Calu3 (cell line): ENCODE measurements at regions not wholly inside any gene's neighbourhood (a gene's known extent, or its start where the extent isn't known, plus 50 kb on each side); places are given as distances from the start of the nearest gene placed in this dataset.
"Not testable (repeated sequence)": the region's sequence is repeated elsewhere in the genome, so short reads cannot be mapped to it uniquely, and the experiment has no call there.

ENCODE experiments used
- BruUV-seq: library from RNA; stranded (reverse); fragments of 400-500 nt; replicated peaks from 2 replicates; lab custom pipeline; 2021; lab: Mats Ljungman, UMichigan
- CTCF ChIA-PET: fragments of 300-600 bp; sonication (Branson Sonifier 250); formaldehyde crosslinking; loops from one replicate; lab custom pipeline; 2022; ENCODE audit warnings: antibody characterized with exemption; lab: Charles Lee
- DNase-seq: peaks from one replicate; pipeline ENCODE4 v3.0.0; 2022
- H3K27ac Mint-ChIP-seq: one replicate; pipeline ENCODE4 v1.8.0; 2022; ENCODE audit warnings: mixed read lengths; ENCODE audit not compliant: unreplicated experiment
- H3K27me3 Mint-ChIP-seq: one replicate; pipeline ENCODE4 v1.8.0; 2022; ENCODE audit warnings: mixed read lengths; ENCODE audit not compliant: unreplicated experiment
- H3K36me3 Mint-ChIP-seq: one replicate; pipeline ENCODE4 v1.8.0; 2022; ENCODE audit warnings: mild to moderate bottlenecking, moderate library complexity, mixed read lengths; ENCODE audit not compliant: insufficient read depth, unreplicated experiment
- H3K4me1 Mint-ChIP-seq: one replicate; pipeline ENCODE4 v1.8.0; 2022; ENCODE audit warnings: mild to moderate bottlenecking, low read depth, mixed read lengths; ENCODE audit not compliant: unreplicated experiment
- H3K4me3 Mint-ChIP-seq: one replicate; pipeline ENCODE4 v1.8.0; 2022; ENCODE audit warnings: mild to moderate bottlenecking, low read depth, moderate library complexity, mixed read lengths; ENCODE audit not compliant: unreplicated experiment
- H3K9me3 Mint-ChIP-seq: one replicate; pipeline ENCODE4 v1.8.0; 2022; ENCODE audit warnings: low read depth, mixed read lengths; ENCODE audit not compliant: unreplicated experiment
- intact Hi-C: fragments of 100-400 bp; cut with micrococcal nuclease; formaldehyde crosslinking; loops from one replicate; pipeline ENCODE4 v1.10.0; 2022; ENCODE audit not compliant: unreplicated experiment
- TF ChIP-seq, protein P1 (sequence below): fragments of 200-600 bp; IDR thresholded peaks from one replicate; pipeline ENCODE4 v1.8.0; 2022; ENCODE audit warnings: antibody characterized with exemption; ENCODE audit not compliant: unreplicated experiment

DNA sequence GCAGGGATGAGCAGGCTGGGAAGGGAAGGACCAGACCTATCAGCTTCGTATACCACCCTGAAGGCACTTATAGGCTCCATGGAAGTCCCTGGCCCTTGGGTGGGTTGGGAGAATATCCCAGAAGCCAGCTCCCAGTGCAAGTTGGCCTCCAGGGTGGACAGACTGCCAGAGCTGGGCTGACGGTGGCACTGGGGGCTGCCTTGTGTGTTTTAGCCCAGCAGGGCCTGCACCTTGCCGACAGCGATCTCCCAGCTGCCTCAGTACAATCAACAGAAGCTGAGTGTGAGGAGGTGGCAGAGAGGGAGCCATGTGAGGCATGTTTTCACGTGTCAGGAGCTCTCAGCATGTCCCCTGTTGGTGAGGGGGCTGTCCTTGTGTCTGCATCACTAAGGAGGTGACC lies 159.5 kb downstream of the VEGFA start:
- CTCF ChIA-PET, result interaction anchor here (1.1 to 2.4 kb wide), 2 partner anchors 14 to 110 kb away, joined by 3 to 9 read pairs; no protein-coding TSS in a partner anchor
- no peaks in the 10 kb centered on the region for H3K9me3 Mint-ChIP-seq
- intact Hi-C loops, result no loop called here
- H3K4me1 Mint-ChIP-seq, result peaks cover 27% of the 10 kb centered on the region
- no TSS peak for BruUV-seq
- no peaks in the 10 kb centered on the region for H3K27me3 Mint-ChIP-seq
- no peak overlapping the region for H3K4me3 Mint-ChIP-seq
- DNase-seq, result no peak
- H3K27ac Mint-ChIP-seq, result no peak overlapping the region
- TF ChIP-seq, protein P1, sequence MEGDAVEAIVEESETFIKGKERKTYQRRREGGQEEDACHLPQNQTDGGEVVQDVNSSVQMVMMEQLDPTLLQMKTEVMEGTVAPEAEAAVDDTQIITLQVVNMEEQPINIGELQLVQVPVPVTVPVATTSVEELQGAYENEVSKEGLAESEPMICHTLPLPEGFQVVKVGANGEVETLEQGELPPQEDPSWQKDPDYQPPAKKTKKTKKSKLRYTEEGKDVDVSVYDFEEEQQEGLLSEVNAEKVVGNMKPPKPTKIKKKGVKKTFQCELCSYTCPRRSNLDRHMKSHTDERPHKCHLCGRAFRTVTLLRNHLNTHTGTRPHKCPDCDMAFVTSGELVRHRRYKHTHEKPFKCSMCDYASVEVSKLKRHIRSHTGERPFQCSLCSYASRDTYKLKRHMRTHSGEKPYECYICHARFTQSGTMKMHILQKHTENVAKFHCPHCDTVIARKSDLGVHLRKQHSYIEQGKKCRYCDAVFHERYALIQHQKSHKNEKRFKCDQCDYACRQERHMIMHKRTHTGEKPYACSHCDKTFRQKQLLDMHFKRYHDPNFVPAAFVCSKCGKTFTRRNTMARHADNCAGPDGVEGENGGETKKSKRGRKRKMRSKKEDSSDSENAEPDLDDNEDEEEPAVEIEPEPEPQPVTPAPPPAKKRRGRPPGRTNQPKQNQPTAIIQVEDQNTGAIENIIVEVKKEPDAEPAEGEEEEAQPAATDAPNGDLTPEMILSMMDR, result no peak
- peaks cover 40% of the 10 kb centered on the region for H3K36me3 Mint-ChIP-seq

DNA sequence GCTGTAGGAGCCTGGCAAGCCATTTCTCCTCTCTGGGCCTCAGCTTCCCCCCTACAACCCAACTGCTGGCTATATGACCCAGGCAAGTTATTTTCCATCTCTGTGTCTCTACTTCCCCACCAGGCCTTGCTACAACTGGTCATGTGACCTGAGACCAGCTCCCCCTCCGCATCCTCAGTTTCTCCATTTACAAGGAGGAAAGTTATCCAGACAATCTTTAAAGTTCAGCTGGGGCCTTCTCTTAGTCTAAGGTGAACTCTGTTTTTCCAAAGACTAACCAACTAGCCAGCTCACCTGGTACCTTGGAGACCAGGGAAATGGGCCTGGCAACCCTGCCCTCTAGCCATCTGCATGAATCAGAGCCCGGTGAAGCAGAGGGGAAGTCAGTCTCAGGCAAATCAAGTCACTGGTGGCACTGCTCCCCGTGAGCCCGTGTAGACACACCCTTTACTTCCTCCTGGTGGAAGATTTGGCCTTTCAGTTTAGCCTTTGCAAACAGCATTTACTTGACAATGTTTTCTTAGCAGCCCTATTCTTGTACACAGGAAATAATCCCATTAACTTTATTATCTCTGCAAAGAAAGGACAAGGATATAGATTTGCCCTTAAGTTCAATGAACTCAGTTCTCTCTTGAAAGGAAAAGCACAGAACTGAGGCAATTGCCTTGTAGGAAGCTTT lies 157.7 kb downstream of the VEGFA start:
- peaks cover 36% of the 10 kb centered on the region for H3K4me1 Mint-ChIP-seq
- BruUV-seq, result TSS peak; percentile 89
- peak; percentile 78 for DNase-seq

DNA sequence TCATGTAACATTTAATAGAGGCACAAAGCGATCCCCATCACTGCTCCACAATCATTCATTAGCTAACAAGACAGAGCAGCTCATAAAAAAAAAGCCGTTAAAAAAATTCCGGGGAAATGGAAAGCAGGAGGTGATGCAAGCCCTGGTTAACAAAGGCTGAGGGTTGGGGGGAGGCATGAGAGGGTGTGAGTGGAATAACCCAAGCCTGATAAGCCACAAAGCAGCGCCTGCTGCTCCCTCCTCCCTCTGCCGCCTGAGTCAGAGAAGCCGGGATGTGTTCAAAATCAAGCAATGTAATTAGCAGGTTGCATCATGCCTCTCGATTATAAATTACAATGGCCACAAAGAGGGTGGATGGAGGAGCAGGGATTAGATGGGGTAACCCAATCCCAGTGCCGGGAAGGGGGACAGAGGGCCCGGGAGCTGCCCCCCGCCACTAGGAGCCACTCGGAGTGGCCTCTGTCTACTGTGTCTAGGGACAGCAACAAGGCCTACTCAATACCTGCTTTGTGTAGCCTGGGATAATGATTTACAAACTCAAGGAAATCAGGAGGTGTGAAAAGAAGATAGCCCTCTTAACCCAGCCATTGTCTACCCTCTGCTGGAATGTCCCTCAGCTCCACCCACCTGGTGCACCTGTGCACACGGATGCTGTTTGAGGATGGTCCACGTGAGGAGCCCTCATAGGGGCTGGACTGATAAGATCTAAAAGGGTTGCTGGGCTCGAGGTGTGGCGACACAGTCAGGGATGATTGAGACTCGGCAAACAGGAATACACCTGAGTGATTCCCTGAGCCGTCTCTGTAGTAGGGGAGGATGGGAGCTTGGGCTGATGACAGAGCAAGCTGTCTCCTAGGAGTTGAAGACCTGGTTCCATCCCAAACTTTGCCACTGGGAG lies 156.9 kb downstream of the VEGFA start:
- H3K36me3 Mint-ChIP-seq, result peaks cover 40% of the 10 kb centered on the region
- TF ChIP-seq, protein P1, result no peak
- intact Hi-C loops, result loop anchor here (1.0 to 2.0 kb wide), 5 partner anchors 70 to 204 kb away; no protein-coding TSS in a partner anchor
- H3K27me3 Mint-ChIP-seq, result no peaks in the 10 kb centered on the region
- peak overlapping the region; percentile 97 for H3K27ac Mint-ChIP-seq
- BruUV-seq, result no TSS peak
- peaks cover 36% of the 10 kb centered on the region for H3K4me1 Mint-ChIP-seq
- CTCF ChIA-PET, result interaction anchor here (0.5 to 3.2 kb wide), 44 partner anchors 10 to 300 kb away, joined by 3 to 60 read pairs (median 6); partner anchors contain the start of genes MRPL14, TMEM63B and VEGFA
- H3K4me3 Mint-ChIP-seq, result peak overlapping the region; percentile 41
- peak; percentile 98 for DNase-seq
- no peaks in the 10 kb centered on the region for H3K9me3 Mint-ChIP-seq

More for the DNA sequence above, 157.7 kb downstream of the VEGFA start:
- H3K9me3 Mint-ChIP-seq, result no peaks in the 10 kb centered on the region
- H3K27me3 Mint-ChIP-seq, result no peaks in the 10 kb centered on the region
- intact Hi-C loops, result loop anchor here (1.0 to 2.0 kb wide), 5 partner anchors 71 to 204 kb away; no protein-coding TSS in a partner anchor
- H3K4me3 Mint-ChIP-seq, result peak overlapping the region; percentile 41
- TF ChIP-seq, protein P1, result peak; percentile 29
- CTCF ChIA-PET, result interaction anchor here (0.6 to 3.2 kb wide), 34 partner anchors 9 to 260 kb away, joined by 3 to 60 read pairs (median 7); partner anchors contain the start of gene VEGFA
- peak overlapping the region; percentile 97 for H3K27ac Mint-ChIP-seq
- peaks cover 40% of the 10 kb centered on the region for H3K36me3 Mint-ChIP-seq

DNA sequence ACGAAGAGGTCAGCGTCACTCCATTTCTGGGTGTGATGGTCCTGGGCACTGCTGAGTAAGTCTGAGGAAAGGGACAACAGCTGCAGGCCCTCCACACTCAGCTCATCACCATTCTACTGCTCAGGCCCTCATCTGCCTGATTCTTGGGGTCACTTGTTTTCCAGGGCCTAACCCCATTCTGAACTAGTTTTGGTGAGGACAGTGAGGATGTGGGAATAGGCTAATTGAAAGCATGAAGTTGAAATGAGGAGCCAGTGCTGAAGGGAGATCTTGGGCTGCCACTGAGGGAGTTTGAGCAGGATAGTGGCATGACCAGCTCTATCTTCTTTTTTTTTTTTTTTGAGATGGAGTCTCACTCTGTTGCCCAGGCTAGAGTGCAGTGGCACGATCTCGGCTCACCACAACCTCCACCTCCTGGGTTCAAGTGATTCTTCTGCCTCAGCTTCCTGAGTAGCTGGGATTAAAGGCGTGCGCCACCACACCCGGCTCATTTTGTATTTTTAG lies 155.7 kb downstream of the VEGFA start:
- DNase-seq, H3K27me3 Mint-ChIP-seq, H3K4me3 Mint-ChIP-seq, H3K9me3 Mint-ChIP-seq, BruUV-seq: not testable (repeated sequence)
- intact Hi-C loops, result loop anchor here (2.0 kb wide), 1 partner anchor 69 kb away; no protein-coding TSS in a partner anchor
- peak overlapping the region; percentile 97 for H3K27ac Mint-ChIP-seq
- peaks cover 44% of the 10 kb centered on the region for H3K4me1 Mint-ChIP-seq
- H3K36me3 Mint-ChIP-seq, result peaks cover 40% of the 10 kb centered on the region
- CTCF ChIA-PET, result interaction anchor here (1.0 to 3.2 kb wide), 14 partner anchors 9 to 201 kb away, joined by 3 to 60 read pairs (median 28); no protein-coding TSS in a partner anchor
